Hematopoietic multipotent progenitor cell (in vitro differentiated cells): ENCODE measurements at regions not wholly inside any gene's neighbourhood (a gene's known extent, or its start where the extent isn't known, plus 50 kb on each side); places are given as distances from the start of the nearest gene placed in this dataset.

Experiments used
- DNase-seq, 3 donors: peaks; one replicate each; pipeline ENCODE4 v3.0.0-alpha.2; 2011 to 2015; ENCODE audit warnings: low read depth in 2 of 3, low spot score in 2 of 3

GRCh38 chrX:39516427-39516841, 581.3 kb downstream of the BCOR start:
- DNase-seq = no peak

- no peak for DNase-seq
Observed at GRCh38 chrX:39518476-39519029, 579.2 kb downstream of the BCOR start.

- no peak for DNase-seq
Observed at GRCh38 chrX:39519030-39519488, 578.7 kb downstream of the BCOR start.

GRCh38 chrX:39519566-39520301, 578.0 kb downstream of the BCOR start:
- no peak for DNase-seq

- DNase-seq = no peak
Observed at GRCh38 chrX:39525758-39526157, 572.0 kb downstream of the BCOR start.

- no peak for DNase-seq
Observed at GRCh38 chrX:39527025-39527424, 570.7 kb downstream of the BCOR start.

- DNase-seq = no peak
Observed at GRCh38 chrX:39528161-39528916, 569.4 kb downstream of the BCOR start.

GRCh38 chrX:39532761-39533160, 565.0 kb downstream of the BCOR start:
- DNase-seq = no peak

- DNase-seq = no peak
Observed at GRCh38 chrX:39534949-39535348, 562.8 kb downstream of the BCOR start.

- DNase-seq = no peak
Observed at GRCh38 chrX:39536211-39536610, 561.5 kb downstream of the BCOR start.

- DNase-seq = no peak
Observed at GRCh38 chrX:39541881-39542280, 555.9 kb downstream of the BCOR start.

GRCh38 chrX:39542316-39542715, 555.4 kb downstream of the BCOR start:
- DNase-seq = no peak

- DNase-seq = no peak
Observed at GRCh38 chrX:39550795-39551361, 546.9 kb downstream of the BCOR start.

- no peak for DNase-seq
Observed at GRCh38 chrX:39551762-39552161, 546.0 kb downstream of the BCOR start.

- DNase-seq = no peak
Observed at GRCh38 chrX:39555431-39555830, 542.3 kb downstream of the BCOR start.

GRCh38 chrX:39556056-39556455, 541.7 kb downstream of the BCOR start:
- no peak for DNase-seq

- DNase-seq = no peak
Observed at GRCh38 chrX:39559229-39559628, 538.5 kb downstream of the BCOR start.

- DNase-seq = no peak
Observed at GRCh38 chrX:39560271-39560670, 537.5 kb downstream of the BCOR start.

GRCh38 chrX:39563178-39563577, 534.6 kb downstream of the BCOR start:
- no peak for DNase-seq

- no peak for DNase-seq
Observed at GRCh38 chrX:39564751-39565150, 533.0 kb downstream of the BCOR start.

GRCh38 chrX:39574178-39574577, 523.6 kb downstream of the BCOR start:
- no peak for DNase-seq
